ENCODE measurements at regions not wholly inside any gene's neighbourhood (a gene's known extent, or its start where the extent isn't known, plus 50 kb on each side); places are given as distances from the start of the nearest gene placed in this dataset.
"Not testable (repeated sequence)": the region's sequence is repeated elsewhere in the genome, so short reads cannot be mapped to it uniquely, and the experiment has no call there.

- DNase-seq (ENCODE audit: low read depth in 2 of 3, low spot score in 2 of 3), result no peak
These were observed 129.5 kb upstream of the KLF3 start for GRCh38 chr4:38534344-38535045.

GRCh38 chr4:38535071-38535470 is 128.9 kb upstream of the KLF3 start:
- DNase-seq (ENCODE audit: low read depth in 2 of 3, low spot score in 2 of 3), result not testable (repeated sequence)

DNA sequence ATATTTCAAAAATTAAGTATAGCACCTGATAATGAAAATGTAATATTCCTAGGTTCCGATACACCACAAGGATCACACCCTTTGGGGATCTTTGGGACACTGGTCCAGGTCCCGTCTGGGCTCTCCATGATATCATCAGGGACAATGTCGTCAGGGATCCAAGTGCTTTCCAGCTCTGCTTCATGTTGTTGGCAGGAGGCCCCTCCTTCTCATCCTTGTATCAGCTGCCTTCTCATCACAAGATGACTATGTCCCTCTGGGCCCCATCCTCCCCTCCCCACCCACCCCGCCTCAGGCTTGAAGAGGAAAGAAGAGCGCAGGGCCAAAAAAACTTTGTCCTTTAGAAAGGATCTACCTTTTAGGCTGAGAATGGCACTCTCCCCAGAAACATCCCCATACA is 128.3 kb upstream of the KLF3 start:
- DNase-seq (ENCODE audit: low read depth in 2 of 3, low spot score in 2 of 3), result no peak

- no peak for DNase-seq (ENCODE audit: low read depth in 2 of 3, low spot score in 2 of 3)
These were observed 127.3 kb upstream of the KLF3 start for GRCh38 chr4:38536716-38537115.

- DNase-seq (ENCODE audit: low read depth in 2 of 3, low spot score in 2 of 3), result no peak
These were observed 126.3 kb upstream of the KLF3 start for GRCh38 chr4:38537666-38538065.

- no peak for DNase-seq (ENCODE audit: low read depth in 2 of 3, low spot score in 2 of 3)
These were observed 125.5 kb upstream of the KLF3 start for GRCh38 chr4:38538517-38538916.

GRCh38 chr4:38539501-38539900 is 124.5 kb upstream of the KLF3 start:
- DNase-seq (ENCODE audit: low read depth in 2 of 3, low spot score in 2 of 3), result no peak

DNA sequence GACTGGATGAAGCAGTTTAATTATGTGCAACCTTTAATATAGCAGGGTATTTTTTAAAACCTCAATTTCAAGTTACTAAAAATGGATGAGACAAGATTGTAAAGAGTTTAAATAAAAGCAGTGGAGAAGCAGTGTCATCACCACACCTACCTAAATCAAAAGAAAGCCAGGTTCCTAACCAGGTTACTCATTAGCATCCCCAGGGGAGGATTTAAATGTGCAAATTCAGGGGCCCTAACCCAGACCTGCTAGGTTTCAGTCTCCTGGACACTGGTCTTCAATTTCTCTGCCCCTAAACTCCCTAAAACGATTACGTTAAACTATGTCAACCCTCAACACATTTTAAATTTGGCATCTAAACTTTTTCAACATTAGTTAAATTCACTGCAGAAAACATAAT is 116.9 kb upstream of the KLF3 start:
- no peak for DNase-seq (ENCODE audit: low read depth in 2 of 3, low spot score in 2 of 3)

- no peak for DNase-seq (ENCODE audit: low read depth in 2 of 3, low spot score in 2 of 3)
These were observed 115.7 kb upstream of the KLF3 start for GRCh38 chr4:38548256-38548655.

GRCh38 chr4:38559374-38559773 is 104.6 kb upstream of the KLF3 start:
- DNase-seq (ENCODE audit: low read depth in 2 of 3, low spot score in 2 of 3), result no peak

- DNase-seq (ENCODE audit: low read depth in 2 of 3, low spot score in 2 of 3), result no peak
These were observed 103.7 kb upstream of the KLF3 start for GRCh38 chr4:38560340-38560739.

- no peak for DNase-seq (ENCODE audit: low read depth in 2 of 3, low spot score in 2 of 3)
These were observed 103.0 kb upstream of the KLF3 start for GRCh38 chr4:38560768-38561558.

- DNase-seq (ENCODE audit: low read depth in 2 of 3, low spot score in 2 of 3), result no peak
These were observed 101.2 kb upstream of the KLF3 start for GRCh38 chr4:38562751-38563198.

DNA sequence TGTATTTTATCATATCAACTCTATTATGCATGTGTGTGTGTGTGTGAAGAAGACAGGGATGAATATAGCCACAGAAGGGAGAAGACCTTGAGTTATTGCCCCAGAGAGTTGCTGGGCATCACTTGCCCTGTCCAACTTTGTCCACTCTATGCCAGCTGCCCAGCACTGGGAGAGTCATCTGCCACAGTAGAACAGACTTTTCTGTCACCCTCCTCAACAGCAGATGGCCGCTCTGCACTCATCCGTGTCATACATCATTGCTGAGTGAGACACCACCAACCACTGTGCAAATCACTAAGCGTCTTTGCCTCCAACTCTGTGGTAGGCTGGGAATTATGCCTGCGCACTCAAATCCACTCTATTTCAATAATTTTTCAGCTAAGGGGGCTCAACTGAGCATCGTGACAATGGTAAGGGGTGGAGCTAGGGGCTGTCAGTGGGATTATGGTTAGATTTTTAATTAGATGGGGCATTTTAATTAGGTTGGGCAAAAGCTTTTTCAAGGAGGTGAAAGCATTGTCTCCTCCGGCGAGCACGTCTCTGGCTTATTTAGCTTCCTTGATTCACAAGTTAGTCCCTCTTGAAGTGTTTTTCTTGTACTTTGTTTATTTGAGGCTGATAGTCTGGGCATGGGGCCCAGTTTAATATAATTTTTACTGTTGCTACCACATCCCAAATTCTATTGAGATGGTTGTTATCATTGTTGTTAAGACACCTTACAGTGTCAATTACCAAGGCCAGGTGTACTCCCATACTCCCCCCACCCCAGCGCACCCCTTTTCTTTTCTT is 100.1 kb upstream of the KLF3 start:
- DNase-seq (ENCODE audit: low read depth in 2 of 3, low spot score in 2 of 3), result no peak

- no peak for DNase-seq (ENCODE audit: low read depth in 2 of 3, low spot score in 2 of 3)
These were observed 98.5 kb upstream of the KLF3 start for GRCh38 chr4:38565271-38566199.

GRCh38 chr4:38566806-38567398 is 97.1 kb upstream of the KLF3 start:
- DNase-seq (ENCODE audit: low read depth in 2 of 3, low spot score in 2 of 3), result no peak

DNA sequence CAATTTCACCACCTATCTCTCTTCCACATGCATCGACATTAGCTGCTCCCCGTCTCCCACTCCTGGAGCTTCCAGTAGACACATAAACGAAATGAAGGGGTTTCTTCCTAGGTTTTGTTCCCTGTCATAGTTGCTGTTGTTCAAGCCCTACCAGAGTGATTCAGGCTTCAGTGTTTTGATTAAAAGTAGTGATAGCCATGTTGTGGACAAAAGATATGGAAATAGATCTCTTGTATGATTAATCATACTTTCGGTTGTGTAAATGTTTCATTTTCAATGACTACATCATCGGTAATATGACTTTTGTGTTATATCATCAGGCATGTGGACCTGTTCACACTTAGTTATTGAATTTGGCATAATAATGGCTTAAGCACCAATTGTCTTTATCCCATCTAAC is 96.5 kb upstream of the KLF3 start:
- DNase-seq (ENCODE audit: low read depth in 2 of 3, low spot score in 2 of 3), result no peak

GRCh38 chr4:38568768-38569167 is 95.2 kb upstream of the KLF3 start:
- no peak for DNase-seq (ENCODE audit: low read depth in 2 of 3, low spot score in 2 of 3)

GRCh38 chr4:38570647-38571276 is 93.2 kb upstream of the KLF3 start:
- DNase-seq (ENCODE audit: low read depth in 2 of 3, low spot score in 2 of 3), result no peak

- no peak for DNase-seq (ENCODE audit: low read depth in 2 of 3, low spot score in 2 of 3)
These were observed 91.2 kb upstream of the KLF3 start for GRCh38 chr4:38572793-38573192.
